Fibroblast of lung (primary cell): ENCODE measurements at regions not wholly inside any gene's neighbourhood (a gene's known extent, or its start where the extent isn't known, plus 50 kb on each side); places are given as distances from the start of the nearest gene placed in this dataset.

Source experiments
- EZH2 ChIP-seq: IDR thresholded peaks from 2 replicates; pipeline ENCODE4 v1.5.1; 2012; ENCODE audit warnings: low read length, control low read depth, mild to moderate bottlenecking; ENCODE audit errors: missing control alignments
- TF ChIP-seq, protein P1 (sequence below), 2 donors: IDR thresholded peaks in 1 of 2; conservative IDR thresholded peaks in 1 of 2; 1 replicate in 1 of 2; 2 replicates in 1 of 2; pipeline ENCODE4 v1.5.1; 2011 to 2012; ENCODE audit warnings: low read length in 2 of 2, control low read depth in 1 of 2, inconsistent platforms in 1 of 2, low read depth in 1 of 2, mild to moderate bottlenecking in 1 of 2

DNA sequence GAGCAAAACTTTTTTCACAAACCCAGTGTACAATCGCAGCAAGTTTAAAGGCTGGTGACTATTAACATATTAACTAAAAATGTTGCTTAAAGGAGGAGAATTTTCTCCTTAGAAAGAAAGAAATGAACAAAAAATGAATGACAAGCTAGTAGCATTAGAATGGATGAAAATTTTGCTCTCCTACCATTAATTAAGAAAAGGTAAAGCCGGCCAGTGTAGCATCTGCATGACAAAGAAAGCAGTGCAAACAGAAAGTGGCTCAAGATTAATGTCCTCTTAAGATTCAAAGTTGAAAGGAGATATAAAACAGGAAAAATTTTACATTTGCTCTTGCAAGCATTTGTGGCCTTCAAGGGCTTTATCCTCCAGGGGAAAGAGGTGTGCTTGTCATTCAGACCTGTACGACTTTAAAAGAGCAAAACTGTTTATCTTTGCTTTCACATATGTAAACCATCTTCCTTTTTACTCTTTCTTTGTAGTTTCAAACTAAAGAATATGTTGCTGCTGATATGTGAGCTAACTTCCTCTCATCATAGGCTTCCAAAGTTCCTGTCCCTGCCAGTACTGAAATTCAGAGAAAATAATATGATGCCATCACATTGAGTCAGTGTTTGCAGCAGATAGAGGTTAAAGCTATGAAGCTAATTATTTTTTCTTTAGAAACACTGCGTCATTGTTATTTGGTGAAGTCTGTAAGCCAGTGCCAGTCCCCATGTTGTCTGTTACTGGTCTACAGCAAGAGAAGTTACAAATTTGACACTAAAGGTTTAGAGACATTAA, 439.1 kb upstream of the GRM7 start:
- TF ChIP-seq, protein P1, sequence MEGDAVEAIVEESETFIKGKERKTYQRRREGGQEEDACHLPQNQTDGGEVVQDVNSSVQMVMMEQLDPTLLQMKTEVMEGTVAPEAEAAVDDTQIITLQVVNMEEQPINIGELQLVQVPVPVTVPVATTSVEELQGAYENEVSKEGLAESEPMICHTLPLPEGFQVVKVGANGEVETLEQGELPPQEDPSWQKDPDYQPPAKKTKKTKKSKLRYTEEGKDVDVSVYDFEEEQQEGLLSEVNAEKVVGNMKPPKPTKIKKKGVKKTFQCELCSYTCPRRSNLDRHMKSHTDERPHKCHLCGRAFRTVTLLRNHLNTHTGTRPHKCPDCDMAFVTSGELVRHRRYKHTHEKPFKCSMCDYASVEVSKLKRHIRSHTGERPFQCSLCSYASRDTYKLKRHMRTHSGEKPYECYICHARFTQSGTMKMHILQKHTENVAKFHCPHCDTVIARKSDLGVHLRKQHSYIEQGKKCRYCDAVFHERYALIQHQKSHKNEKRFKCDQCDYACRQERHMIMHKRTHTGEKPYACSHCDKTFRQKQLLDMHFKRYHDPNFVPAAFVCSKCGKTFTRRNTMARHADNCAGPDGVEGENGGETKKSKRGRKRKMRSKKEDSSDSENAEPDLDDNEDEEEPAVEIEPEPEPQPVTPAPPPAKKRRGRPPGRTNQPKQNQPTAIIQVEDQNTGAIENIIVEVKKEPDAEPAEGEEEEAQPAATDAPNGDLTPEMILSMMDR (conservative IDR thresholded peaks at IDR 0.05 in 1 of 2, IDR thresholded peaks at IDR 0.05 in 1 of 2; ENCODE audit: low read depth in 1 of 2, low read length in 2 of 2) = no peak
- no peak for TF ChIP-seq EZH2
